ENCODE measurements at regions not wholly inside any gene's neighbourhood (a gene's known extent, or its start where the extent isn't known, plus 50 kb on each side); places are given as distances from the start of the nearest gene placed in this dataset.

GRCh38 chr9:80448996-80449395, 877.2 kb downstream of the TLE4 start:
- DNase-seq (no peak), ATAC-seq (no peak)
- Histone ChIP-seq H3K27me3 (no peaks in the 10 kb centered on the region), H3K27ac (no peak overlapping the region), H3K36me3 (no peaks in the 10 kb centered on the region), H3K4me1 (no peaks in the 10 kb centered on the region), H3K4me3 (no peak overlapping the region), H3K9me3 (peaks cover 0 to 18% of the 10 kb centered on the region in 2 donors)
- intact Hi-C loops (cut with DNase I) = no loop called here
- no peak for TF ChIP-seq CTCF (IDR thresholded peaks at IDR 0.05)

- Histone ChIP-seq H3K27me3 (no peaks in the 10 kb centered on the region), H3K9me3 (peaks cover 0 to 7% of the 10 kb centered on the region in 2 donors), H3K27ac (no peak overlapping the region), H3K4me1 (no peaks in the 10 kb centered on the region), H3K36me3 (no peaks in the 10 kb centered on the region), H3K4me3 (no peak overlapping the region)
- TF ChIP-seq CTCF (IDR thresholded peaks at IDR 0.05) = no peak
- ATAC-seq (no peak), DNase-seq (no peak)
- intact Hi-C loops (cut with DNase I) = no loop called here
Observed at GRCh38 chr9:80447876-80448275, 876.1 kb downstream of the TLE4 start.

GRCh38 chr9:80440724-80441123, 869.0 kb downstream of the TLE4 start:
- Histone ChIP-seq H3K27ac (no peak overlapping the region), H3K4me3 (no peak overlapping the region), H3K4me1 (no peaks in the 10 kb centered on the region), H3K36me3 (no peaks in the 10 kb centered on the region), H3K9me3 (no peaks in the 10 kb centered on the region), H3K27me3 (no peaks in the 10 kb centered on the region)
- ATAC-seq (no peak), DNase-seq (no peak)
- intact Hi-C loops (cut with DNase I) = no loop called here
- no peak for TF ChIP-seq CTCF (IDR thresholded peaks at IDR 0.05)

GRCh38 chr9:80437825-80438224, 866.1 kb downstream of the TLE4 start:
- Histone ChIP-seq H3K4me3 (no peak overlapping the region), H3K9me3 (no peaks in the 10 kb centered on the region), H3K27ac (no peak overlapping the region), H3K36me3 (no peaks in the 10 kb centered on the region), H3K27me3 (no peaks in the 10 kb centered on the region), H3K4me1 (no peaks in the 10 kb centered on the region)
- TF ChIP-seq CTCF (IDR thresholded peaks at IDR 0.05) = no peak
- ATAC-seq = no peak
- intact Hi-C loops (cut with DNase I) = no loop called here
- no peak for DNase-seq

- peak in 2 of 4 donors; percentile 77 to 78 for DNase-seq
- Histone ChIP-seq H3K4me3 (no peak overlapping the region), H3K9me3 (no peaks in the 10 kb centered on the region), H3K4me1 (no peaks in the 10 kb centered on the region), H3K36me3 (no peaks in the 10 kb centered on the region), H3K27ac (no peak overlapping the region), H3K27me3 (no peaks in the 10 kb centered on the region)
- ATAC-seq = no peak
- no peak for TF ChIP-seq CTCF (IDR thresholded peaks at IDR 0.05)
- intact Hi-C loops (cut with DNase I) = no loop called here
Observed at GRCh38 chr9:80437091-80437640, 865.4 kb downstream of the TLE4 start.

Data from left lung (tissue), 4 donors.